ENCODE measurements at regions not wholly inside any gene's neighbourhood (a gene's known extent, or its start where the extent isn't known, plus 50 kb on each side); places are given as distances from the start of the nearest gene placed in this dataset.
A peak's percentile ranks its signal among the peaks of the same experiment; 100 is the strongest.

- no peak for DNase-seq
Measured at GRCh38 chr16:35296962-35297653, 1837.7 kb downstream of the TP53TG3F start.

- no peak for DNase-seq
Measured at GRCh38 chr16:35298460-35299243, 1839.2 kb downstream of the TP53TG3F start.

DNA sequence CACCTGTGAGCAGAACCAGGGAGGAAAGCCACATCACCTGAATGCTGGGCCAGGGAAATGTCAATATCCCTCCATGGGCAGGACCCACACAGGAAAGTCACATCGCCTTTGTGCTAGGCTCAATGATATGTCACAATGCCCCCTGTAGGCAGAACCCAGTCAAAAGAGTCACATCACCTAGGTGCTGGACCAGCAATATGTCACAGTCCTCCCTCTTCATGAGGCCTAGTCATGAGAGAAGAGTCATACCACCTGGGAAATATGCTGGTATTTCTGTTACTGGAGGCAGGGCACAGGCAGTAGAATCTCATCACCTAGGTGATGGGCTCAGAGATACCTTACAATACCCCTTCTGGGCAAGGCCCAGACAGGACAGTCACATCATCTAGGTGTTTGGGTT is 1843.4 kb downstream of the TP53TG3F start:
- DNase-seq, result no peak

DNA sequence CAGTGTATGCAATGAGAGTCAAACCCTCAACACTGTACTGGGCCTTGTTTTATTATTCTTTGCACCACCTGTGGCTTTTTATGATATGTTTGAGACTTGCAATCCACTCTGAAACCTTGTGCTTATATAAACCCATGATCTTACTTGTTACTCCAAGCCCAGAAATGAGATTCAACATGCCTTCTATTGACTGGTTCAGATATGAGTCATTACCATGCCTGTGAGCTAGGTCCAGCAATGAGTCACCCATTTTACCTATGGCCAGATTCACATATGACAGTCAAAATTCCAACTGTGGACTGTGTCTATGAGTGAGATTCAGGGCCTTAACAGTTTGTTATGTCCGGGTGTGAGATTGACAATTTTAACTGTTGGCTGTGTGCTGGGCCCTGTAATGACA is 1846.1 kb downstream of the TP53TG3F start:
- DNase-seq, result no peak

DNA sequence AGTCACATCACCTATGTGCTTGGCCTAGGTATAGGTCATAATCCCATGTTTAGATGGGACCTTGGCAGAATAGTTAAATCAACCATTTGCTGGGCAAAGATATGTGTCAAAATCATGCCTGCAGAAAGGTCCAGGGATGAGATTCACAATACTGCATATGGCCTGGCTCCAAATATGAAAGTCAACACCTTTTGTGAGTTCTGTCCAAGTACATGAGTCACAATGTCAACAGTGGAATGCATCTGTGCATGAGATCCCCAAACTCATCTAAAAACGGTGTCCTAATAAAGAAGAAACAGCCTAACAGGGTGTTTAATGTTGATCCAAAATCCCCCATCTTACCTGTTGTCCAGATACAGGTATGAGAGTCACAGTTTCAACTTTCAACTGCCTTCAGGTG is 1847.5 kb downstream of the TP53TG3F start:
- peak in 1 of 2 experiments; percentile 3 for DNase-seq

- no peak for DNase-seq
Measured at GRCh38 chr16:35308674-35309073, 1849.3 kb downstream of the TP53TG3F start.

DNA sequence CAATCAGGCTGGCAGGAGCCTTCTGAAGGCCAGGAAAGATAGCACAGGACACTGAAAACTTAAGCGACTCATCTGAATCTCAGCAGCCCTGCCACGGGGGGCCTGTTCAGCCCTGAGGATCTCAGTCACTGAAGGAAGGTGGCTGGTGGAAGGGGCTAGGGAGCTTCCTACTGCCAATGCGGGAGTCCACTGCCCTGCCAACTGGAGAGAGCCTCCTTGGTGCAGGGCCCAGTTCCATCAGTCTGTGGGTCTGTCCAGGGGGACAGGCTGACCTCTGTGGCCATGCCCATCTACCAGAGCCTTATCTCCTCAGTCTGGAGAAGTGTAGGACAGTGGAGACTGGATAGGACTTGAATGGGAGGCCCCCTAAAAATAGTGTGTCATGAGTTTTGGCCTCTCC is 1851.6 kb downstream of the TP53TG3F start:
- DNase-seq, result no peak

DNA sequence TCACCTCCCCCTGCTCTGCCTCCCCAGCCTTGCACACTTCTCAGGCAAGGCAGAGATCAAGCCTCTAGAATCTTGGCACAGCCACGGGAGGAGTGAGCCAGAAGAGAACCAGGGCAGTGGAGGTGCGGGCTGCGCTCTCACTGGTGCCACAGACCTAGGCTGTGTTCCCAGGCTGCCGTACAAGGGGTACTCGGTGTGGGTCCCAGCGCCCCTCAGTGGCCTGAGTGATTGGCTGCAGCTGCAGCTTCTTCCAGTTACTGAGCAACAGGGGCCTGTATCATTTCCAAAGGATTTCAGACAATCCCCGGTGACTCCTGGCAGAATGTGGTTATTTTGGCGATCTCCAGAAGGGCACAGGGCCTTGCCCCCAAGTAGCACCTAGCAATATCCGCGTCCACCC is 1852.1 kb downstream of the TP53TG3F start:
- no peak for DNase-seq

DNA sequence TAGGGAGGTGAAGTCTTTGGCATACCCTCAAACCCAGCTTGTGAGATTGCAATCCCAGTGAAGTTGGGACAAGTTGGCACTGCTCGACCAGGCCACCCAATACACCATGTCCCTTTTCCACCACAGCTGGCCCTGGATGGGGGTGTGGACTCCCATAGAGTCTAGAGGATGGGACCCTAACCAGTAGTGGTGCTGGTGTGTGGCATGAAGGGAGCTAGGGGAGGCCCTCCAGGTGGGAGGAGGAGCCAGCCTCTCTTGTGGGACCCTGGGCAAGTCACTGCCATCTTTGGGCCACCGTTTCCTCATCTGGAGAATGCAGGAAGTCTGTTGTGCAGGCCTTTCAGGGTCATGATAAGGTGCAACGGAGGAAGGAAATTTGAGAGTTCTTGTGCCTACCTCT is 1854.9 kb downstream of the TP53TG3F start:
- no peak for DNase-seq

GRCh38 chr16:35319536-35320192 is 1860.3 kb downstream of the TP53TG3F start:
- no peak for DNase-seq

DNA sequence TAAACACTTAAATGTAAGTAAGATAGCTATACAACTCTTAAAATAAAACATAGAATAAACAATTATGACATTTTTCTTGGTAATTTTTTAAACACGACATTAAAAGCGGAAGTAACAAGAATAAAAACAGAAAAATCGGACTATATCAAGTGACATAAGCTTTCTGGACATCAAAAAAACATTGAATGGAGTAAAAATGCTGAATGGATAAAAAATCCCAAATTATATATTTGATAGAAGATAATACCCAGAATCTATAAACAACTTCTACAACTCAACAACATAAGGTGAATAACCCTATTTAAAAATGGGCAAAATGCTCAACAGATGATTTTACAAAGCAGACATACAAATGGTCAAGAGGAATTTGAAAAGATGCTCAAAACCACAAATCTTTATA is 1866.5 kb downstream of the TP53TG3F start:
- DNase-seq, result no peak

GRCh38 chr16:35339337-35339736 is 1879.9 kb downstream of the TP53TG3F start:
- no peak for DNase-seq

- DNase-seq, result no peak
Measured at GRCh38 chr16:35342012-35342411, 1882.6 kb downstream of the TP53TG3F start.

GRCh38 chr16:35344012-35344762 is 1884.8 kb downstream of the TP53TG3F start:
- no peak for DNase-seq

DNA sequence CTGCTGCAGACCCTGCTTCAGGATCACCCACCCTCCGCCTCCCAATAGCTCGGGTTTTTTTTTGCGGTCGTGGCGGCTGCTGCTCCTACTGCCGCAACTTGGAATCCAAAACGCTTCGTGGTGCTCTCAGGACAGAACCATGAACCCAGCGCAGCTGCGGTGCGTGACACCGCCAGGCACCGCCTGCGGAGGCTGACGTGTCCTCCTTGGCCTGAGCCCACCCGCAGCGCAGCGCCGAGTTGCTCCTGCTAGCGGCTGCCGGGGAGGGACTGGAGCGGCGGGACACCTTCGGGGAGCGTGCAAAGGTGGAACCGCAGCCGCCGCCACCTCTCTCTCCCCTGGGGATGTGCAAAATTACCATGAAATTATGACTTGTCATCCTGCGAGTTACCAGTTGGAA is 1893.0 kb downstream of the TP53TG3F start:
- DNase-seq, result no peak

- DNase-seq, result no peak
Measured at GRCh38 chr16:35363510-35363909, 1904.1 kb downstream of the TP53TG3F start.

GRCh38 chr16:35364263-35364662 is 1904.9 kb downstream of the TP53TG3F start:
- no peak for DNase-seq

DNA sequence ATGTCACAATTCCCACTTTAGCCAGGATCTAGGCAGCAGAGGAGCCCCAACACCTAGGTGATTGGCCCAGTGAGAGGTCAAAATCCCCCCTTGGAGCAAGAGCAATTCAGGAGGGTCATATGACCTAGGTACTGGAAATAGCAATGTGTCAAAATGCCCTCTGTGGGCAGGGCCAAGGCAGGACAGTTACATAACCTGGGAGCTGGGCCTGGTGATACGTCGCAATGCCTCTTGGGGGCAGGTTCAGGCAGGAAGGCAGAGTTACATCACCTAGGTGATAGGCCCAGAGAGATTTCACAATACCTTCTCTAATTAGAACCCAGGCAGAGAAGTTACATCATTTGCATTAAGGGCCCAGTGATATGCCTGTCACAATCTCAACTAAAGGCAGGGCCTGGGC is 1906.3 kb downstream of the TP53TG3F start:
- DNase-seq, result no peak

DNA sequence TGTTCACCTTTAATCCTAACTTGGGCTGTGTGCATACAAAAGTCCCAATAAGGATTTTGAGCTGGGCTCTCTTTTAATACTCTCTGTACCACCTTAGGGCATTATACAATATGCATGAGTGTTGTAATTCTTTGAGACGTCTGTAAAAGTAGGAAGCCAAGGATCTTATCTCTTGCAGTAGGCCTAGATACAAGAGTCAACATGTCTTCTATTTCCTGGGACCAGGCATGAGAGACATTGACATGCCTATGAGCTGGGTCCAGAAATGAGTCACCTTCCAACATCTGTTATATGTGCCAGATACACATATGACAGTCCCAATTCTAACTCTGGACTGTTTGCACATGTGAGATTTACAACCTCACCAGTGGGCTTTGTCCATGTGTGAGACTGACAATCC is 1911.2 kb downstream of the TP53TG3F start:
- DNase-seq, result no peak

- no peak for DNase-seq
Measured at GRCh38 chr16:35377142-35377541, 1917.7 kb downstream of the TP53TG3F start.

- no peak for DNase-seq
Measured at GRCh38 chr16:35386619-35387018, 1927.2 kb downstream of the TP53TG3F start.

- peak; percentile 56 to 72 for DNase-seq
Measured at GRCh38 chr16:35391328-35391727, 1931.9 kb downstream of the TP53TG3F start.

DNA sequence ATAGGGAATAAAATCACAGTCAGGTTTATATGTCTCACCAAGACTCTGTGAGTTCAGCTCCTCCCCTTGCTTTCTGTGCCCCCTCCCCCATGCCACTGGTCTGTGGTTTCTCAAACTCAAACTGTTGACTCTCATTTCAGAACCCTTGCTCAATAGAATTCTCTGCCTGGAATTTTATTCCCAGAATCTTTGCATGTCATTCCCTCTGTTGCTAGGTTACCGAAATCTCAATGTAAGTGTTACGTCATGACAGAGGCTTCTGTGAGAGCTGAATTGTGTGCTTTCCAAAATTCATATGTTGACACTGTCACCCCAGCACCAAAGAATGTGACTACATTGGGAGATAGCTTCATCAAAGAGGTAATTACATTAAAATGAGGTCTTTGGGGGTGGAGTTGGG is 1938.8 kb downstream of the TP53TG3F start:
- no peak for DNase-seq
